ENCODE measurements at regions not wholly inside any gene's neighbourhood (a gene's known extent, or its start where the extent isn't known, plus 50 kb on each side); places are given as distances from the start of the nearest gene placed in this dataset.

DNA sequence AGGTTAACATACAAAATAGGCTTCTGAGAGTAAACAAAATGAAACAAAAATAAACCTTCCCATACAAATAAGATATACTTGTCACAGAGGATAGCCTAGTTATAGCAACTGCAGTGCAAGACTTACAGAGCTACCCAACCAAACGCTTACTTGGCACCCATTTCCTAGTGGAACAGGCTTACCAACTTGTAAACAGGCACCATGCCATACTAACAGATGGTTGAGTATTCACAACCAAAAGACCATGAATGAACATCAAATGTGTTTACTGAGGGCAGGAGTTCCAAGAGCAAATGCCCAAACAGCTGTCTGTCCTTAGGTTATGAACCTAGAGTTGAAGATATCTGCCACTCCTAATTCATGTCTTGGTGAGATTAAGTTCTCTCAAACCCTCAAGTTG, 2629.2 kb downstream of the PCDH7 start:
- H3K79me2 ChIP-seq (ENCODE audit: low read length): no peaks in the 10 kb centered on the region
- TF ChIP-seq EZH2 (IDR thresholded peaks at IDR 0.05; ENCODE audit: low read length, unreplicated experiment) (no peak), EZH2phosphoT487 (IDR thresholded peaks at IDR 0.05; ENCODE audit: borderline replicate concordance, low read length) (no peak)
- TF ChIP-seq, protein P1, sequence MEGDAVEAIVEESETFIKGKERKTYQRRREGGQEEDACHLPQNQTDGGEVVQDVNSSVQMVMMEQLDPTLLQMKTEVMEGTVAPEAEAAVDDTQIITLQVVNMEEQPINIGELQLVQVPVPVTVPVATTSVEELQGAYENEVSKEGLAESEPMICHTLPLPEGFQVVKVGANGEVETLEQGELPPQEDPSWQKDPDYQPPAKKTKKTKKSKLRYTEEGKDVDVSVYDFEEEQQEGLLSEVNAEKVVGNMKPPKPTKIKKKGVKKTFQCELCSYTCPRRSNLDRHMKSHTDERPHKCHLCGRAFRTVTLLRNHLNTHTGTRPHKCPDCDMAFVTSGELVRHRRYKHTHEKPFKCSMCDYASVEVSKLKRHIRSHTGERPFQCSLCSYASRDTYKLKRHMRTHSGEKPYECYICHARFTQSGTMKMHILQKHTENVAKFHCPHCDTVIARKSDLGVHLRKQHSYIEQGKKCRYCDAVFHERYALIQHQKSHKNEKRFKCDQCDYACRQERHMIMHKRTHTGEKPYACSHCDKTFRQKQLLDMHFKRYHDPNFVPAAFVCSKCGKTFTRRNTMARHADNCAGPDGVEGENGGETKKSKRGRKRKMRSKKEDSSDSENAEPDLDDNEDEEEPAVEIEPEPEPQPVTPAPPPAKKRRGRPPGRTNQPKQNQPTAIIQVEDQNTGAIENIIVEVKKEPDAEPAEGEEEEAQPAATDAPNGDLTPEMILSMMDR (conservative IDR thresholded peaks at IDR 0.05; ENCODE audit: low read depth, low read length): no peak
- H3K4me1 ChIP-seq (ENCODE audit: insufficient read depth, low read length): no peaks in the 10 kb centered on the region
- H3F3A ChIP-seq (ENCODE audit: low read length, unreplicated experiment): no peaks in the 10 kb centered on the region
- H3K27me3 ChIP-seq (ENCODE audit: low read length): no peaks in the 10 kb centered on the region
- H3K36me3 ChIP-seq (ENCODE audit: low read depth, low read length): no peaks in the 10 kb centered on the region
- no peak overlapping the region for H3K9ac ChIP-seq (ENCODE audit: low read length)
- DNase-seq: no peak
- no peak overlapping the region for H3K4me2 ChIP-seq (ENCODE audit: low read length)
- no peaks in the 10 kb centered on the region for H4K20me1 ChIP-seq (ENCODE audit: low read length)
- no peak overlapping the region for H3K4me3 ChIP-seq (ENCODE audit: low read length)
- no peak overlapping the region for H3K27ac ChIP-seq (ENCODE audit: low read length)
- no peak overlapping the region for H2AFZ ChIP-seq (ENCODE audit: low read length)
- ATAC-seq: no peak
- POLR2A ChIA-PET (ENCODE audit: unreplicated experiment): no interaction called here
- intact Hi-C loops (cut with micrococcal nuclease): no loop called here
- BruUV-seq (replicated peaks): no TSS peak
- no peaks in the 10 kb centered on the region for H3K9me2 ChIP-seq (replicated peaks; ENCODE audit: low read length)
- no peaks in the 10 kb centered on the region for H3K9me3 ChIP-seq (ENCODE audit: low read length)
- CTCF ChIA-PET: no interaction called here

DNA sequence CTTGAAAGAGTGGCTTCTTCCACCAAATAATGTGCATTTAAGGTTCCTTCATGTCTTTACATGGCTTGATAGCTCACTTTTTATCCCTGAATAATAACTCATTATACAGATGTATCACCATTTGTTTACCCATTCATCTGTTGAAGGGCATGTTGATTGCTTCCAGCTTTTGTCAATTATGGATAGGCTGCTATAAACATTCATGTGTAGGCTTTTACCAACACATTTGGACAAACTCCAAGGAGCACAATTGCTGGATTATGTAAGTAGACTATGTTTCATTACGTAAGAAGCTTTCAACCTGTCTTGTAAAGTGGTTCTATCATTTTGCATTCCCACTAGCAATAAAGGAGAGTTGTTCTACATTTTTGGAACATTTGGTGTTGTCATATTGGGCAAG, 2637.0 kb downstream of the PCDH7 start:
- no peaks in the 10 kb centered on the region for H3K9me3 ChIP-seq (ENCODE audit: low read length)
- H3K4me3 ChIP-seq (ENCODE audit: low read length): no peak overlapping the region
- ChIA-PET CTCF (no interaction called here), POLR2A (ENCODE audit: unreplicated experiment) (no interaction called here)
- no peak overlapping the region for H3K4me2 ChIP-seq (ENCODE audit: low read length)
- no peaks in the 10 kb centered on the region for H3K9me2 ChIP-seq (replicated peaks; ENCODE audit: low read length)
- no peak overlapping the region for H3K9ac ChIP-seq (ENCODE audit: low read length)
- intact Hi-C loops (cut with micrococcal nuclease): no loop called here
- ATAC-seq: no peak
- H3F3A ChIP-seq (ENCODE audit: low read length, unreplicated experiment): no peaks in the 10 kb centered on the region
- no peaks in the 10 kb centered on the region for H3K4me1 ChIP-seq (ENCODE audit: insufficient read depth, low read length)
- no peak for DNase-seq
- no peaks in the 10 kb centered on the region for H4K20me1 ChIP-seq (ENCODE audit: low read length)
- H3K79me2 ChIP-seq (ENCODE audit: low read length): no peaks in the 10 kb centered on the region
- no peaks in the 10 kb centered on the region for H3K36me3 ChIP-seq (ENCODE audit: low read depth, low read length)
- H3K27ac ChIP-seq (ENCODE audit: low read length): no peak overlapping the region
- H2AFZ ChIP-seq (ENCODE audit: low read length): no peak overlapping the region
- TF ChIP-seq, protein P1 (conservative IDR thresholded peaks at IDR 0.05; ENCODE audit: low read depth, low read length): no peak
- no peak for TF ChIP-seq EZH2 (IDR thresholded peaks at IDR 0.05; ENCODE audit: low read length, unreplicated experiment)
- TF ChIP-seq EZH2phosphoT487 (IDR thresholded peaks at IDR 0.05; ENCODE audit: borderline replicate concordance, low read length): no peak
- H3K27me3 ChIP-seq (ENCODE audit: low read length): no peaks in the 10 kb centered on the region
- no TSS peak for BruUV-seq (replicated peaks)

DNA sequence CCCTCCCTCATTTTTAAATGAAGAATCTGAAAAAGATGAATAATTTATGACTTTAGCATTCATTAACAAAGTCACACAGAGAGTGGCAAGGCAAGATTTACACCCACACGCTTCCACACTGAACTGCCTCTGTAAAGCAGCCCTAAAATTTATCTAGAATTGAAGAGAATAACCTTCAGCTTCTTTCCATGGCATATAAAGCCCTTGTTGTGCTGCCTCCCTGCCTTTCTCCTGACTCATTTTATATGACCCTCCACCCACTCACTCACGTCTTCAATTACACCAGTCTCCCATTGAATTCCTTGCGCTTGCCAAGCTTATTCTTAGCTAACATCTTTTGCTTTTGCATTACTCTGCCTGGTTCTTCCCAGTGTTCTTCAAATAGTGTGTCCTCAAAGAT, 2649.3 kb downstream of the PCDH7 start:
- ATAC-seq (peak; percentile 100), DNase-seq (peak; percentile 74)
- no peak overlapping the region for H3K27ac ChIP-seq (ENCODE audit: low read length)

More for the DNA sequence above, 2649.3 kb downstream of the PCDH7 start:
- Histone ChIP-seq H3K9ac (ENCODE audit: low read length) (no peak overlapping the region), H3K9me2 (replicated peaks; ENCODE audit: low read length) (no peaks in the 10 kb centered on the region), H3F3A (ENCODE audit: low read length, unreplicated experiment) (no peaks in the 10 kb centered on the region), H4K20me1 (ENCODE audit: low read length) (no peaks in the 10 kb centered on the region), H3K27me3 (ENCODE audit: low read length) (no peaks in the 10 kb centered on the region), H3K36me3 (ENCODE audit: low read depth, low read length) (no peaks in the 10 kb centered on the region), H3K4me1 (ENCODE audit: insufficient read depth, low read length) (peaks cover 5% of the 10 kb centered on the region; the same call in 1 of the 2 replicates), H3K79me2 (ENCODE audit: low read length) (no peaks in the 10 kb centered on the region), H3K9me3 (ENCODE audit: low read length) (no peaks in the 10 kb centered on the region), H2AFZ (ENCODE audit: low read length) (no peak overlapping the region), H3K4me2 (ENCODE audit: low read length) (0 out of 2 replicates have a peak overlapping the region, but pooled peaks have one; percentile 6), H3K4me3 (ENCODE audit: low read length) (no peak overlapping the region)
- ChIA-PET POLR2A (ENCODE audit: unreplicated experiment) (interaction anchor here (0.6 kb wide), 1 partner anchor 1214 kb away, joined by 3 read pairs; no protein-coding TSS in a partner anchor), CTCF (no interaction called here)
- no TSS peak for BruUV-seq (replicated peaks)
- TF ChIP-seq, protein P1 (conservative IDR thresholded peaks at IDR 0.05; ENCODE audit: low read depth, low read length): no peak
- no peak for TF ChIP-seq EZH2 (IDR thresholded peaks at IDR 0.05; ENCODE audit: low read length, unreplicated experiment)
- no peak for TF ChIP-seq EZH2phosphoT487 (IDR thresholded peaks at IDR 0.05; ENCODE audit: borderline replicate concordance, low read length)
- intact Hi-C loops (cut with micrococcal nuclease): no loop called here
